GM19328 (cell line): ENCODE measurements at regions not wholly inside any gene's neighbourhood (a gene's known extent, or its start where the extent isn't known, plus 50 kb on each side); places are given as distances from the start of the nearest gene placed in this dataset.
A peak's percentile ranks its signal among the peaks of the same experiment; 100 is the strongest.
"Not testable (repeated sequence)": the region's sequence is repeated elsewhere in the genome, so short reads cannot be mapped to it uniquely, and the experiment has no call there.

Source experiments
- ATAC-seq: cut with Tn5 transposase; IDR thresholded peaks from one replicate; pipeline ENCODE4 v1.9.1; 2021; ENCODE audit warnings: mild to moderate bottlenecking, moderate library complexity; ENCODE audit not compliant: unreplicated experiment

DNA sequence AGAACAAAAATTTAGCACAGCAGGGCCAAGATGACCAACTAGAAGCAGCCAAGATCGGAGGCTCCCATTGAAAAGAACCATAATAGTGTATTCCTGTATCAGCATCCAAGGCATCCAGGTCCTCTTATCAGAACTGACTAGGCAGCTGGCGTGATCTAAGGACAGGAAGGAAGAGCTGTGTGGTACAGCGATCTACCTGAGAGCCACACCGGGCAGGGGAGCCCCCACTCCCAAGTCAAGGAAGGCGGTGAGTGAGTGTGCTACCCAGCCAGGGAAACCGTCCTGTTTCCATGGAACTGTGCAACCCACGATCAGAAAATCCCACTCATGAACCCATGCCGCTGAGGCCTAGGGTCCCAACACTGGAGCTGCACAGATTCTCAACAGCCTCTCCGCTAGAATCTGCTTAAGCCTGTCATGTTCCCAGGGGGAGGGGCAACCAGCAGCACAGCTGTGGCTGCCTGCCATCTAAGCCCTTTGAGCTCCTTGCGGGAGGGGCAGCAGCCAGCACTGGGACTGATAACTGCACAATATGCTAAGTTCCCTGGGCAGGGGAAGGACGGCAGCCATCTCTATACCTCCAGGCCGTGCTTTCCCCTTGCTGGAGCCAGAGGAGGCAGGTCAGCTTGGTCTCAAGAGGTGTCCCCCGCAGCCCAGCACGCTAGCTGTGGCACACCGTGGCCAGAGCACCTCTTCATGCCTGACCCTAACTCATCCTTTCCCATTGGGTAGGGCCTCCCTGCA is 213.0 kb upstream of the SMIM30 start:
- ATAC-seq: no peak

- no peak for ATAC-seq
Observed at GRCh38 chr7:113321201-113321600, 202.8 kb upstream of the SMIM30 start.

DNA sequence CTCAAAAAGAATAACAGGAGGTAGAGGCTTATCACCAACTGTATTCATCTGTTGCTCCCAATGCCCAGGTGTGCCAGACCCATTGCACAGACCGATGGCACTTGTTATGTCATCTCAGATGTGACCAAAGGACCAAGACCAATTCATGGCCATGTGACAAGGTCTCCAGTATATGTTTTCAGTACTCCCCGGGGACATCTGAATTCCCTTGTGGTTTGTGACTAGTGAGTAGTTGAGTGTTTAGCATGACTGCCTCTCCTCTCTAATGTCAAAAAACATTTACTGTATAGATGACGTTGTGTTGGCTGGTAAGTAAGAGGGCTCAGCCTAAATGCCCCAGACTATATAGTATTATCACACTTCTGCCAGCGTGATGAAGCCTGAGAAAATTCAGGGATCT is 202.1 kb upstream of the SMIM30 start:
- no peak for ATAC-seq

DNA sequence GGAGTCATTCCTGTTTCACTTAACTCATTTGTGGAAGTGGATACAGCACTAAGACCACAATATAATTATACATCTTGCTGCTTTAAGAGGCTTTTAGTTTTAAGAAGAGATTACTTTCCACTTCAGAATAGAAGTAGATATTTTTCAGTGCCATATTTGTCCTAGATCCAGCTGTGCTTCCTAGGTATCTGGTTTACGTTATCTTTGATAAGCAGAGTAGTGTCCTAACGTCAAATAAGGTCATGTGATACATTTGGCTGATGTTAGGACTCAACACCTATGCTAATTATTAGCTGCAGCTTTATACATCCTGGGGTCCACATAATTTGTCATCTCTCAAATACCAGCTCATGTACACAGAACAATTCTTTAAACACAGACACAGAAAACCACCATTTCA is 196.2 kb upstream of the SMIM30 start:
- ATAC-seq: no peak

- ATAC-seq: no peak
Observed at GRCh38 chr7:113308399-113308798, 190.0 kb upstream of the SMIM30 start.

DNA sequence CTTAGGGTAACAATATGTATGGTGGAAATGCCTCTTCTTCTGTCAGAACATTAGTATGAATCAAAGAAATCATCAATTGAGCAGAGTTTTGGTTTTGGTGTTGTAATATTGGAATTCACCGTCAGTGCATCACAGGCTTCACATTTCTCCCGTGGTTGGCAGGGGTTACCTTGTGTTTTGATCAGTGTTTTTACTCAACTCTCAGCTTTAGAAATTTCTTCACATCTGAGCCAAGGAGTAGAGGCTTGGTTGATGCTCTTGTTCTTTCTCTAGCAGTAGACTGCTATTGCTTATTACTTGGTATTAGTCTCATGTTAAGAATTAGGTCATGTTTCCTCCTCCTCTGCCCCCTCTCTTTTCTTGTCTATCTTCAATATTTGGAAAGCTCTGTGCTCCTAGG is 188.8 kb upstream of the SMIM30 start:
- no peak for ATAC-seq

GRCh38 chr7:113306302-113306701 is 187.9 kb upstream of the SMIM30 start:
- no peak for ATAC-seq

- no peak for ATAC-seq
Observed at GRCh38 chr7:113304104-113304503, 185.8 kb upstream of the SMIM30 start.

DNA sequence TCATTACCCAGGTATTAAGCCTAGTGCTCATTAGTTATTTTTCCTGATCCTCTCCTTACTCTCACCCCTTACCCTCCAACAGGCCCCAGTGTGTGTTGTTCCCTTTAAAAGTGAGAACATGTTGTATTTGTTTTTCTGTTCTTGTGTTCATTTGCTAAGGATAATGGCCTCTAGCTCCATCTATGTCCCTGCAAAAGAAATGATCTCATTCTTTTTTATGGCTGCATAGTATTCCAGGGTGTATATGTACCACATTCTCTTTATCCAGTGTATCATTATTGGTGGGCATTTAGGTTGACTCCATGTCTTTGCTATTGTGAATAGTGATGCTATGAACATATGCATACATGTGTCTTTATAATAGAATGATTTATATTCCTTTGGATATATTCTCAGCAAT is 185.0 kb upstream of the SMIM30 start:
- not testable (repeated sequence) for ATAC-seq

GRCh38 chr7:113301983-113302382 is 183.6 kb upstream of the SMIM30 start:
- no peak for ATAC-seq

- no peak for ATAC-seq
Observed at GRCh38 chr7:113301141-113301540, 182.8 kb upstream of the SMIM30 start.

GRCh38 chr7:113299748-113300147 is 181.4 kb upstream of the SMIM30 start:
- ATAC-seq: no peak

DNA sequence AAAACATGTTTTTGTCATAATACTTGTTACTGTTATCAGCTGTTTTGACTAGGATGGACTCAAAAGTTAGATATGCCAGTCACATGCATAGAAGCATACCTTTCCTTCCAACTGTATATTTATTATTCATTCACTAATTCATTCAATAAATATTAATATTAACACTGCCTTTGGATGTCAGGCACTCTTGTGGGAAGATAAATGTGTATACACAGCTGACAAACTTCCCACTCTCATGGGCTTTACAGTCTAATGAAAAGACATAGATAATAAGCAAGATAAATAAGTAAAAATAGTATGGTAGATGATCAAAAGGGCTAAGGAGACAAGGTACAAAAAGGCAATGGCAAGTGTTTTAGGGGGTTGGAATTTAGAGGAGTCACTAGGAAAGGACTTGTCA is 180.1 kb upstream of the SMIM30 start:
- ATAC-seq: no peak

- no peak for ATAC-seq
Observed at GRCh38 chr7:113294750-113295149, 176.4 kb upstream of the SMIM30 start.

DNA sequence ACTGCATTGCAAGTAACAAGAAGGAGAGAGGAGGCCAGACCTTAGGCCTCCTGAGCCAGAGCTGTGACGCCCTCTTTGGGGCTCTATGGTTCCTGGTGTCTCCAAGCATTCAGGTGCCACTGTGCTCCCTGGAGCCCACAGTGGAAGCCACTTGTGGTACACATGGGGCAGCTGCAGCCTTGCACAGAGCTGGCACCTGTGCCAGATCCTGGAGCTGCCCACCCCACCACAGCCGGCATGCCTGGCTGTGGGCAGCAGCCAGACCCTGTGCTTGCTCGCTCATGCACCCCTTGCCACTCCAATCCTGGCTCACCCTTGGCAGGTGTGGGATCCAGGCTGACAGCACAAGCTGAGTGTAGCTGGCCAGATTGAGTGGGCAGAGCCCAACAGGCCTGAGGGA is 173.8 kb upstream of the SMIM30 start:
- ATAC-seq: no peak

- ATAC-seq: no peak
Observed at GRCh38 chr7:113291058-113291457, 172.7 kb upstream of the SMIM30 start.

DNA sequence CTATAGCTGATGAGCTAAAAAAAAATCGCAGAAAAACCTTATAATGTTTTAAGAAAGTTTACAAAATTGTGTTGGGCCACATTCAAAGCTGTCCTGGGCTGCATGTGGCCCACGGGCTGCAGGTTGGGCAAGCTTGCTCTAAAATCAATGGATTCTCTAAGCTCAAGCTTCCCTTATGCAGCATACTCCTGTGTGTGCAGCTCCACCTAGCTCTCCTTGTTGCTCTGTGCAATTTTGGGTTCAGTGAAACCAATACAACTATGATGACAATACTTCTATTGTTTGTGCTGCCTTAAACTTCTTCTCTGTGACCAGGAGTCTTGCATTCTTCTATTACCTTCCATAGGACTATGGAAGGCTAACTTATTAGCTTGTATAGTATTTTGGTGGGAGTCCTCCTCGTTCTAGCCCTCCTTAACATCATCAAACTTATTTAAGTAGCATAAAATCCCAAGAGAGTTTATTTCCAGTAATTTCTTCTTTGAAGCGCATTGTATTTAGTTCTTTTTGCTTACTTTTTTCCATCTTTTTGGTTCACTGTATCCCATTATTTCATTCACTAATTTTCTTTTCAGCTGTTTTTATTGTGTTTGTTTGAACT is 170.9 kb upstream of the SMIM30 start:
- ATAC-seq: peak; percentile 62

DNA sequence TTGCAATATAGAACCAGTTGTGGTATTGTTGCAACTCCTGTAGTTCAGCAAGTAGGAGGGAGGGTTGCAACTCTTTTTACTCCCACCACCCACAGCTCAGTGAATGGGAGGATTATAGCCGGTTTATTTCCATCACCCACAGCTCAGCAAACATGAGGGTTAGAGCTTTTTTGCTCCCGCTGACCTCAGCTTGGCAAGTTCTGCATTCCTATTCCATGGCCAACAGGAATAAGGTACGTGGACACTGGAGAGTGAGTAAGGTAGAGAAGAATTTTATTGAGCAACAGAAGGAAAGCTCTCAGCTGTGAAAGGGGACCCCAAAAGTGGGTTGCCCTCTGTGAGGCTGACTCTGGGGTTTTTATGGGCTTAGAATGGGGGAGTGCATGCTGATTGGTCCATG is 167.1 kb upstream of the SMIM30 start:
- no peak for ATAC-seq

GRCh38 chr7:113283861-113284260 is 165.5 kb upstream of the SMIM30 start:
- no peak for ATAC-seq

- no peak for ATAC-seq
Observed at GRCh38 chr7:113282875-113283274, 164.5 kb upstream of the SMIM30 start.

GRCh38 chr7:113281223-113281622 is 162.9 kb upstream of the SMIM30 start:
- ATAC-seq: no peak

DNA sequence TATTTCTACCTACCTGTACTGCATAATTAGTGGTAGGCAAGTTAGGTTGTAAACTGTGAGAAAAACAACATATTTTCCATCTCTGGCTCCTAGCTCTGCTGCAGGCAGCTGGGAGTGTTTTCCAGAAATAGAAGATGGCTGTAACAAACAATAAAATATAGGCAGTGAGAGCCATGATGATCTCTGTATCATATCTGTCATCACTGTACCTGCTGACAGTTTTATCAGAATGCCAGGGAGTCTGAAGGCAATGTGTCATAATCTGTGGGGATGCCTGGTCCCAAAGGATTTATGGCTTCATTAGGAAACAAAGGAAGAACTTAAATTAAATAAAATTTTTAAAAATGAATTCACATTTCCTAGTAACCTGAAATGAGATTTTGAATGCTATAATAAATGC is 160.9 kb upstream of the SMIM30 start:
- ATAC-seq: no peak

- ATAC-seq: no peak
Observed at GRCh38 chr7:113270790-113271189, 152.4 kb upstream of the SMIM30 start.
